ENCODE measurements at regions not wholly inside any gene's neighbourhood (a gene's known extent, or its start where the extent isn't known, plus 50 kb on each side); places are given as distances from the start of the nearest gene placed in this dataset. TPM values are rescaled to one million over a fixed set of nuclear protein-coding genes. Genes with fewer than 3 reads are reported as not detected.
"Not testable (repeated sequence)": the region's sequence is repeated elsewhere in the genome, so short reads cannot be mapped to it uniquely, and the experiment has no call there.

DNA sequence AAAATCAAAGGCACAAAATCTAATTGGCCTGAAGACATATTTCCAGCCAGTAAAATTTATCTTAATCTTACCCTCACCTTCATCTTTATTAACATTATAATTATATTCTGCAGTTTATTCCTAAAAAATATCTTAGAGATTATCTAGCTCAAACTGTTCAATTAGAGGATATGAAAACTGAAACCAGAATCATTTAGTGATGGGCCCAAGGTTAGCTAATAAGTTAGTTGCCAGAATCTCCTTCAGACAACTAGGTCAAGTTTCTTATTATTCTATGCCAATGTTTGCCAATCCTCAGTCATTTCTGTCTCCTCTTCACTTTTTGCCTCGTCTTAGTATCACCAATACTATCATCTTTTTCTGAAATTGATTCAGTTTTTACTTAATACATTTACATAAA lies 56.0 kb upstream of the RASA1 start:
- ATAC-seq (no peak), DNase-seq (ENCODE audit: low spot score) (no peak)
- POLR2A ChIA-PET = no interaction called here

DNA sequence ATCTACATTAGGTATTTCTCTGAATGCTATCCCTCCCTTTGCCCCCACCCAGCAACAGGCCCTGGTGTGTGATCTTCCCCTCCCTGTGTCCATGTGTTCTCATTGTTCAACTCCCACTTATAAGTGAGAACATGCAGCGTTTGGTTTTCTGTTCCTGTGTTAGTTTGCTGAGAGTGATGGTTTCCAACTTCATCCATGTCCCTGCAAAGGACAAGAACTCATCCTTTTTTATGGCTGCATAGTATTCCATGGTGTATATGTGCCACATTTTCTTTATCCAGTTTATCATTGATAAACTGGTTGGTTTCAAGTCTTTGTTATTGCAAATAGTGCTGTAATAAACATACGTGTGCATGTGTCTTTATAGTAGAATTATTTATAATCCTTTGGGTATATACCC lies 55.5 kb upstream of the RASA1 start:
- POLR2A ChIA-PET; H3K4me1 Mint-ChIP-seq; H3K27ac Mint-ChIP-seq; H3K4me3 Mint-ChIP-seq; H3K36me3 Mint-ChIP-seq; DNase-seq (ENCODE audit: low spot score); H3K27me3 Mint-ChIP-seq (ENCODE audit: low read depth); CTCF ChIA-PET; ATAC-seq: not testable (repeated sequence)
- H3K9me3 Mint-ChIP-seq = peaks cover 12% of the 10 kb centered on the region

More for the DNA sequence above, 56.0 kb upstream of the RASA1 start:
- CTCF ChIA-PET = no interaction called here
- no peak overlapping the region for H3K4me3 Mint-ChIP-seq
- H3K9me3 Mint-ChIP-seq = peaks cover 12% of the 10 kb centered on the region
- H3K4me1 Mint-ChIP-seq = no peaks in the 10 kb centered on the region
- no peaks in the 10 kb centered on the region; the same call in 1 of the 2 replicates for H3K27me3 Mint-ChIP-seq (ENCODE audit: low read depth)
- TF ChIP-seq GABPB1 (CRISPR knock-in tag; IDR thresholded peaks at IDR 0.05) = no peak
- TF ChIP-seq, protein P1, sequence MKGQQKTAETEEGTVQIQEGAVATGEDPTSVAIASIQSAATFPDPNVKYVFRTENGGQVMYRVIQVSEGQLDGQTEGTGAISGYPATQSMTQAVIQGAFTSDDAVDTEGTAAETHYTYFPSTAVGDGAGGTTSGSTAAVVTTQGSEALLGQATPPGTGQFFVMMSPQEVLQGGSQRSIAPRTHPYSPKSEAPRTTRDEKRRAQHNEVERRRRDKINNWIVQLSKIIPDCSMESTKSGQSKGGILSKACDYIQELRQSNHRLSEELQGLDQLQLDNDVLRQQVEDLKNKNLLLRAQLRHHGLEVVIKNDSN (CRISPR knock-in tag; IDR thresholded peaks at IDR 0.05) = no peak
- no peak for TF ChIP-seq ZBTB21 (CRISPR knock-in tag; IDR thresholded peaks at IDR 0.05; ENCODE audit: borderline replicate concordance)
- TF ChIP-seq, protein P2, sequence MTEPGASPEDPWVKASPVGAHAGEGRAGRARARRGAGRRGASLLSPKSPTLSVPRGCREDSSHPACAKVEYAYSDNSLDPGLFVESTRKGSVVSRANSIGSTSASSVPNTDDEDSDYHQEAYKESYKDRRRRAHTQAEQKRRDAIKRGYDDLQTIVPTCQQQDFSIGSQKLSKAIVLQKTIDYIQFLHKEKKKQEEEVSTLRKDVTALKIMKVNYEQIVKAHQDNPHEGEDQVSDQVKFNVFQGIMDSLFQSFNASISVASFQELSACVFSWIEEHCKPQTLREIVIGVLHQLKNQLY (CRISPR knock-in tag; IDR thresholded peaks at IDR 0.05) = no peak
- no peak for TF ChIP-seq NR1H2 (CRISPR knock-in tag; IDR thresholded peaks at IDR 0.05)
- TF ChIP-seq ATF1 (CRISPR knock-in tag; IDR thresholded peaks at IDR 0.05) = no peak
- no peak for TF ChIP-seq ZNF396 (CRISPR knock-in tag; IDR thresholded peaks at IDR 0.05; ENCODE audit: borderline replicate concordance)
- no peak for TF ChIP-seq GTF2I (CRISPR knock-in tag; conservative IDR thresholded peaks at IDR 0.05)
- no peak for TF ChIP-seq IRF2 (CRISPR knock-in tag; IDR thresholded peaks at IDR 0.05; ENCODE audit: borderline replicate concordance, low read depth)
- no peak for TF ChIP-seq EMX1 (CRISPR knock-in tag; IDR thresholded peaks at IDR 0.05)
- no peak for TF ChIP-seq SMAD3 (CRISPR knock-in tag; IDR thresholded peaks at IDR 0.05; ENCODE audit: borderline replicate concordance)
- peaks cover 4% of the 10 kb centered on the region; the same call in 1 of the 2 replicates for H3K36me3 Mint-ChIP-seq
- no peak overlapping the region for H3K27ac Mint-ChIP-seq

DNA sequence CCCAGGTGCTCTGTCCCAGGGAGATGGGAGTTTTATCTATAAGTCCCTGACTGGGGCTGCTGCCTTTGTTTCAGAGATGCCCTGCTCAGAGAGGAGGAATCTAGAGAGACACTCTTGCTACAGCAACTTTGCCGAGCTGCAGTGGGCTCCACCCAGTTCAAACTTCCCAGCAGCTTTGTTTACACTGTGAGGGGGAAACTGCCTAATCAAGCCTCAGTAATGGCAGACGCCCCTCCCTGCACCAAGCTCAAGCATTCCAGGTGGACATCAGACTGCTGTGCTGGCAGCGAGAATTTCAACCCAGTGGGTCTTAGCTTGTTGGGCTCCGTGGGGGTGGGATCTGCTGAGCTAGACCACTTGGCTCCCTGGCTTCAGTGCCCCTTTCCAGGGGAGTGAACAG lies 50.2 kb upstream of the RASA1 start:
- not testable (repeated sequence) for H3K4me3 Mint-ChIP-seq

More for the DNA sequence above, 50.2 kb upstream of the RASA1 start:
- H3K4me1 Mint-ChIP-seq; DNase-seq (ENCODE audit: low spot score); POLR2A ChIA-PET; H3K27ac Mint-ChIP-seq; CTCF ChIA-PET; ATAC-seq; H3K36me3 Mint-ChIP-seq; H3K27me3 Mint-ChIP-seq (ENCODE audit: low read depth): not testable (repeated sequence)
- H3K9me3 Mint-ChIP-seq = peaks cover 12% of the 10 kb centered on the region

Small RNA genes lying in the stretch of these regions (microRNA-seq; reads per million reads assigned to microRNA genes)
- gene MIR4280 (ENCODE audit: borderline number of aligned reads) = not detected
